Glomerular visceral epithelial cell (primary cell): ENCODE measurements at regions not wholly inside any gene's neighbourhood (a gene's known extent, or its start where the extent isn't known, plus 50 kb on each side); places are given as distances from the start of the nearest gene placed in this dataset.
A peak's percentile ranks its signal among the peaks of the same experiment; 100 is the strongest.

Source experiments
- DNase-seq: peaks from one replicate; pipeline ENCODE4 v3.0.0-alpha.2; 2016; ENCODE audit errors: extremely low spot score

- no peak for DNase-seq
These were observed 121.6 kb downstream of the NCOR2 start for GRCh38 chr12:124445826-124446225.

- DNase-seq = no peak
These were observed 122.2 kb downstream of the NCOR2 start for GRCh38 chr12:124445121-124445718.

GRCh38 chr12:124443931-124444712, 123.3 kb downstream of the NCOR2 start:
- DNase-seq = no peak

- no peak for DNase-seq
These were observed 124.5 kb downstream of the NCOR2 start for GRCh38 chr12:124442772-124443445.

- DNase-seq = no peak
These were observed 125.1 kb downstream of the NCOR2 start for GRCh38 chr12:124442281-124442680.

- DNase-seq = peak; percentile 81
These were observed 125.8 kb downstream of the NCOR2 start for GRCh38 chr12:124441443-124442194.

GRCh38 chr12:124440841-124441381, 126.5 kb downstream of the NCOR2 start:
- DNase-seq = no peak

- DNase-seq = no peak
These were observed 127.3 kb downstream of the NCOR2 start for GRCh38 chr12:124440031-124440626.

- no peak for DNase-seq
These were observed 128.9 kb downstream of the NCOR2 start for GRCh38 chr12:124438437-124439056.

- DNase-seq = no peak
These were observed 129.6 kb downstream of the NCOR2 start for GRCh38 chr12:124437617-124438436.

- DNase-seq = no peak
These were observed 130.3 kb downstream of the NCOR2 start for GRCh38 chr12:124437121-124437520.

- no peak for DNase-seq
These were observed 131.0 kb downstream of the NCOR2 start for GRCh38 chr12:124436366-124436765.

GRCh38 chr12:124435806-124436345, 131.5 kb downstream of the NCOR2 start:
- DNase-seq = no peak

- DNase-seq = no peak
These were observed 132.2 kb downstream of the NCOR2 start for GRCh38 chr12:124434951-124435805.

GRCh38 chr12:124434354-124434753, 133.1 kb downstream of the NCOR2 start:
- DNase-seq = no peak

GRCh38 chr12:124433879-124434278, 133.5 kb downstream of the NCOR2 start:
- DNase-seq = no peak

- DNase-seq = no peak
These were observed 134.1 kb downstream of the NCOR2 start for GRCh38 chr12:124433147-124433874.

GRCh38 chr12:124432376-124432775, 135.0 kb downstream of the NCOR2 start:
- no peak for DNase-seq
